ENCODE measurements at regions not wholly inside any gene's neighbourhood (a gene's known extent, or its start where the extent isn't known, plus 50 kb on each side); places are given as distances from the start of the nearest gene placed in this dataset.

DNA sequence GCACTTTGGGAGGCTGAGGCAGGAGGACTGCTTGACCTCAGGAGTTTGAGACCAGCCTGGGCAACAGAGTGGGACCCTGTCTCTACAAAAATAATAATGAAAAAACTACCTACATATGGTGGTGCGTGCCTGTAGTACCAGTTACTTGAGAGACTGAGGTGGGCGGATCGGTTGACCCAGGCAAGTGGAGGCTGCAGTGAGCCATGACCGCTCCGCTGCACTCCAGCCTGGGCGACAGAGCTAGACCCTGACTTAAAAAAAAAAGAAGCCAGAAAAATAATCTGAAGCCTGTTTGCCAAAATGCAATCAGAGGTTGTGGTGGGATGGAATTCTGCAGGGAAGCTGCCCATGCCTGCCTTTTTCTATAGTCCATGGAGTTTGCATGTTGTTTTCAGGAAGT is 50.4 kb upstream of the GGTA1 start:
- TF ChIP-seq POLR2A (IDR thresholded peaks at IDR 0.05): no peak
- TF ChIP-seq, protein P1, sequence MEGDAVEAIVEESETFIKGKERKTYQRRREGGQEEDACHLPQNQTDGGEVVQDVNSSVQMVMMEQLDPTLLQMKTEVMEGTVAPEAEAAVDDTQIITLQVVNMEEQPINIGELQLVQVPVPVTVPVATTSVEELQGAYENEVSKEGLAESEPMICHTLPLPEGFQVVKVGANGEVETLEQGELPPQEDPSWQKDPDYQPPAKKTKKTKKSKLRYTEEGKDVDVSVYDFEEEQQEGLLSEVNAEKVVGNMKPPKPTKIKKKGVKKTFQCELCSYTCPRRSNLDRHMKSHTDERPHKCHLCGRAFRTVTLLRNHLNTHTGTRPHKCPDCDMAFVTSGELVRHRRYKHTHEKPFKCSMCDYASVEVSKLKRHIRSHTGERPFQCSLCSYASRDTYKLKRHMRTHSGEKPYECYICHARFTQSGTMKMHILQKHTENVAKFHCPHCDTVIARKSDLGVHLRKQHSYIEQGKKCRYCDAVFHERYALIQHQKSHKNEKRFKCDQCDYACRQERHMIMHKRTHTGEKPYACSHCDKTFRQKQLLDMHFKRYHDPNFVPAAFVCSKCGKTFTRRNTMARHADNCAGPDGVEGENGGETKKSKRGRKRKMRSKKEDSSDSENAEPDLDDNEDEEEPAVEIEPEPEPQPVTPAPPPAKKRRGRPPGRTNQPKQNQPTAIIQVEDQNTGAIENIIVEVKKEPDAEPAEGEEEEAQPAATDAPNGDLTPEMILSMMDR (IDR thresholded peaks at IDR 0.05): no peak

All from testis (tissue), 2 donors.